ENCODE measurements at regions not wholly inside any gene's neighbourhood (a gene's known extent, or its start where the extent isn't known, plus 50 kb on each side); places are given as distances from the start of the nearest gene placed in this dataset.

- no peak for DNase-seq
Measured at GRCh38 chr17:53148058-53148457, 674.7 kb upstream of the KIF2B start.

- DNase-seq = no peak
Measured at GRCh38 chr17:53142890-53143289, 679.8 kb upstream of the KIF2B start.

GRCh38 chr17:53141731-53142130, 681.0 kb upstream of the KIF2B start:
- no peak for DNase-seq

- DNase-seq = no peak
Measured at GRCh38 chr17:53141280-53141679, 681.4 kb upstream of the KIF2B start.

GRCh38 chr17:53137869-53138268, 684.9 kb upstream of the KIF2B start:
- no peak for DNase-seq

GRCh38 chr17:53135969-53136368, 686.8 kb upstream of the KIF2B start:
- DNase-seq = no peak

- DNase-seq = no peak
Measured at GRCh38 chr17:53134548-53134947, 688.2 kb upstream of the KIF2B start.

- no peak for DNase-seq
Measured at GRCh38 chr17:53133876-53134275, 688.9 kb upstream of the KIF2B start.

- no peak for DNase-seq
Measured at GRCh38 chr17:53129863-53130262, 692.9 kb upstream of the KIF2B start.

- DNase-seq = no peak
Measured at GRCh38 chr17:53127331-53127730, 695.4 kb upstream of the KIF2B start.

- no peak for DNase-seq
Measured at GRCh38 chr17:53122966-53123365, 699.8 kb upstream of the KIF2B start.

GRCh38 chr17:53119773-53120172, 703.0 kb upstream of the KIF2B start:
- no peak for DNase-seq

- no peak for DNase-seq
Measured at GRCh38 chr17:53118948-53119347, 703.8 kb upstream of the KIF2B start.

GRCh38 chr17:53106886-53107285, 715.8 kb upstream of the KIF2B start:
- no peak for DNase-seq

- DNase-seq = no peak
Measured at GRCh38 chr17:53101706-53102105, 721.0 kb upstream of the KIF2B start.

- no peak for DNase-seq
Measured at GRCh38 chr17:53100126-53100525, 722.6 kb upstream of the KIF2B start.

- DNase-seq = no peak
Measured at GRCh38 chr17:53093391-53093790, 729.3 kb upstream of the KIF2B start.

GRCh38 chr17:53092072-53092471, 730.7 kb upstream of the KIF2B start:
- no peak for DNase-seq

GRCh38 chr17:53090770-53091169, 732.0 kb upstream of the KIF2B start:
- DNase-seq = no peak

GRCh38 chr17:53088481-53088880, 734.2 kb upstream of the KIF2B start:
- no peak for DNase-seq

- DNase-seq = no peak
Measured at GRCh38 chr17:53061446-53061845, 761.3 kb upstream of the KIF2B start.

GRCh38 chr17:53058031-53058430, 764.7 kb upstream of the KIF2B start:
- no peak for DNase-seq

GRCh38 chr17:53046781-53047180, 775.9 kb upstream of the KIF2B start:
- DNase-seq = no peak

GRCh38 chr17:53039981-53040380, 782.7 kb upstream of the KIF2B start:
- no peak for DNase-seq

GRCh38 chr17:53033297-53033696, 789.4 kb upstream of the KIF2B start:
- no peak for DNase-seq

- DNase-seq = no peak
Measured at GRCh38 chr17:53032861-53033271, 789.9 kb upstream of the KIF2B start.

Data from CD4-positive, alpha-beta T cell treated with Interleukin-1 beta for 1 hour (primary cell).